CD4-positive, alpha-beta T cell treated with Interleukin-17A for 1 hour (primary cell): ENCODE measurements at regions not wholly inside any gene's neighbourhood (a gene's known extent, or its start where the extent isn't known, plus 50 kb on each side); places are given as distances from the start of the nearest gene placed in this dataset.
"Not testable (repeated sequence)": the region's sequence is repeated elsewhere in the genome, so short reads cannot be mapped to it uniquely, and the experiment has no call there.

ENCODE experiments used
- DNase-seq: peaks from one replicate; pipeline ENCODE4 v3.0.0-alpha.2; 2020

DNA sequence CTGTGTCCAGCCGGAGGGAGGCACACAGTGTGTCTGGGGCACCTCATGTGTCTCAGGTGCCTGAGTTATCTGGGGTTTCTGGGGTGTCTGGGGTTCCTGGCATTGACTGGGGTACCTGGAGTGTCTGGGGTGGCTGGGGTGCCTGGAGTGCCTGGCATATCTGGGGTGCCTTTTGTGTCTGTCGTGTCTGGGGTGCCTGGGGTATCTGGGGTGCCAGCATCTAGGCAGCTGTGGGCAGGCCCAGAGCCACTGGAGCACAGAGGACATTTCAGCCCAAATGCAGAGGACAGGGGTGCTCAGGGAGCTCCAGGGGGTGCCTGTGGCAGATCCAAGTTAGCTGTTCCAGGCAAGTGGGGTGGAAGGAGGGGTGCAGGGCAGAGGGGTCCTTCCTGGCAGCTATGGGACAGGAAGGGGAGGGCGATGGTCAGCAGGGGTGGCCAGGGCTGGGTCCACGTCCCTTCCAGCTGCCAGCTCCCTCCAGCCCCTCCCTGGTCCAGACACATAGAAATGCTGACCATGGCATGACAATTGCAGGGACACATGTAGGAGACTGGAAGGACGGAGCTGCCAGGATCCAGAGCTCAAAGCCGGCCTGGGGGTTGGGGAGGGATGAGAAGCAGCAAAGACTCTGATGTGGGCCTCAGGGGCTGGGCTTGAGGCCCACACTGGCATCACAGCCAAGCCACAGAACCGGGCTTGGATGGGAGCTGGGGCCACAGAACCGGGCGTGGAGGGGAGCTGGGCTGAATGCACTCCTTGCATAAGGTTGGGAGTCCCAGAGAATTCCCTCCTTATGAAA lies 133.0 kb downstream of the BRD1 start:
- DNase-seq, result no peak

- no peak for DNase-seq
Observed at GRCh38 chr22:49693848-49694247, 133.8 kb downstream of the BRD1 start.

DNA sequence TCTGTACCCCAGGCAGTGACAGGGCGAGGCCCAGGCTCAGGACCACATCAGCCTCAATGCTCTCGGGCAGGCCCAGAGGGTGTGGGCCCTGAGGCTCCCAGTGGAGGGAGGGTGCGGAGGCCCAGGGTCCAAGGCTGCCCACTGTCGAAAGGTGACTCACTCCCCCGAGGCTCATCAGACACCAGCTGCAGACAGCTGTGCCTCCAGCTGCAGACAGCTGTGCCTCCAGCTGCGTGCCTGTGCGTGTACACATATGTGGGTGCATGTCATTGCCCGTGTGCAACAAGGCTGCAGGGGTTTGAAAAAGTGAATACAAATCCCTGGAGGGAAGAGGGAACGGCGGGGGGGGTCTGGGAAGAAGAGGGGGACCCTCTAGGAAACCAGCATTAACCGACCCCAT lies 134.3 kb downstream of the BRD1 start:
- DNase-seq, result no peak

DNA sequence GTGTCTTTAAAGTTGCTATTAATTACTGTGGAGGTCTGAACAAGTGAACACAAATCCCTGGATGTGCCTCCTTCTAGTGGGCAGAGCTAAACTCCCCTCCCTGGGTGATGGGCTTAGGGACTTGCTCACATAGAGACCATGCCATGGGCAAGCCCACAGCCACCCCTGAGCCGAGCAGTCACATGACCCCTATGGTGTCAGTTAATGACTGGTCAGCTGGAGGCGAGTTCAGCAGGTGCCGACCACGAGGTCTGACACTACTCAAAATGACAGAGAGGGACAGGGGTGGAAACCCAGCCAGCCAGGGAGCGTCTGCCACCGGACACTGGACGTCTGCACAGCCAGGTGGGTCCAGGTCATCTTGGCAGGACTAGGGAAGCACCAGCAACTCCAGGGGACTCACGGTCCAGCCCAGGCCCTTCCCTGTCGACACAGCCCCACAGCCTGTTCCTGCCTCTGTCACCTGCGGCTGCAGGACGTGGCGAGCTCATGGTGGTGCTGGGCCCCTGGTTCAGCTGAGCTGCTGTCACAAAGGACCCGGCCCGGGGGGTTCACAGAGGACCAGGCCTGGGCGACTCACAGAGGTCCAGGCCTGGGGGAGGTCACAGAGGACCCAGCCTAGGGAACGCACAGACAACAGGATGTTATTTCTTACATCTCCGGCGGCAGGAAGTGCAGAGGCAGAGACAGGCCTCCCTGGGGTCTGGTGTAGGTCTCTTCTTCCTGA lies 135.0 kb downstream of the BRD1 start:
- no peak for DNase-seq

GRCh38 chr22:49691256-49691655 lies 136.4 kb downstream of the BRD1 start:
- DNase-seq, result no peak

- DNase-seq, result no peak
Observed at GRCh38 chr22:49690454-49690853, 137.2 kb downstream of the BRD1 start.

- no peak for DNase-seq
Observed at GRCh38 chr22:49689858-49690257, 137.8 kb downstream of the BRD1 start.

DNA sequence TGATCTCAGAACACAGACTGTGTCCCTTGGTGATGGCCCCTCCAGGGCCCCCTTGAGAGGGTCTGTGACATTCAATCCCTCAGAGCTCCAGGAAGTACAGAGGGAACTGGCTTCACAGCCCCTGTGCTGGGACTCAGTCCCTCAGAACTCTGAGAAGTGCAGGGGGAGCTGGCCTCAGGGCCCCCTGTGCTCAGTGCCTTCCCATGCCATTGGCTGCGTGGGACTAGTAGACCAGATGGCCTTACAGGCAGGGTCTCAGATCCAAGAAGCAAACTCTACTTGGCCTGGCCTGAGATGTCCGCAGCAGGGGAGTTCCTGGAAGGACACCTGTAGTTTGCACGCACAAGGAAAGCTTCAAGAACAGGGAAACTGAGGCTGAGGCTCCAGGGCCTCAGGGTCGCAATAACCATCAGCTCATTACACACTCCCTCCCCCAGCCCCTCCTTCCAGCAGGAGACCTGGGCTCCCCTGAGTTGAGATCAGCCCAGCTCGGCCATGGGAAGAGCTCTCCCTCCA lies 138.4 kb downstream of the BRD1 start:
- no peak for DNase-seq

DNA sequence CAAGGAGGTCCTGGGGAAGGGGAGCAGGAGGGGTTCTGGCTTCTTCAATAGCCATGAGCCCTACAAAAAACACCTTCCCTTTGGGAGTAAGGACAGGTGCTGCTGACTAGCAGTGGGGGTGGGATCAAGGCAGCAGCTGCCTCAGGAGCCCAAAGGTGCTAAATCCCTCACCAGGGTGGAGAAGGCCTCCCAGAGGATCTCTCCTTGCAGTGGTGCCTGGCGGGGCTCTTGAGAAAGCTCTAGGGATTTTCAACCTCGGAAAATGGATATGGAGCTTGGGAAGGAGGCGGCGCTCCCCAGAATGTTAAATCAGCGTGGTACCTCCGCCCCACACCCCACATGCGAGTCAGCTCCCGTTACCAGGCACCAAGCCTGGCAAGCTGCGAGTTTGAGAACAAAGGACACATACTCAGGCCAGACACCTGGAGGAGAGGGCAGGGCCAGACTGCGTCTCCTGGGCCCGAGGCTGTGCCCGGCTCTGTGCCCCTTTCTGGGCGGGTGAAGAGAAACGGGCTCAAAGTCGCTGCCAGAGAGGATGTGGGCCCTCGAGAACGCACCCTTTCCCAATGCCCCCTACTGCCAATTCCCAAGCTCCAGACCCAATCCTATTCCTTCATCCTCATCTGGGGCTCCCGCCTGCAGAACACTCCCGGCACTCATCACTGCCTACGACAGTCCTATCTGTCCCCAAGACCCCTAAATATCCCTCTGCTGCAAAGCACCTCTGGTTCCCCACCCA lies 139.0 kb downstream of the BRD1 start:
- DNase-seq, result no peak

DNA sequence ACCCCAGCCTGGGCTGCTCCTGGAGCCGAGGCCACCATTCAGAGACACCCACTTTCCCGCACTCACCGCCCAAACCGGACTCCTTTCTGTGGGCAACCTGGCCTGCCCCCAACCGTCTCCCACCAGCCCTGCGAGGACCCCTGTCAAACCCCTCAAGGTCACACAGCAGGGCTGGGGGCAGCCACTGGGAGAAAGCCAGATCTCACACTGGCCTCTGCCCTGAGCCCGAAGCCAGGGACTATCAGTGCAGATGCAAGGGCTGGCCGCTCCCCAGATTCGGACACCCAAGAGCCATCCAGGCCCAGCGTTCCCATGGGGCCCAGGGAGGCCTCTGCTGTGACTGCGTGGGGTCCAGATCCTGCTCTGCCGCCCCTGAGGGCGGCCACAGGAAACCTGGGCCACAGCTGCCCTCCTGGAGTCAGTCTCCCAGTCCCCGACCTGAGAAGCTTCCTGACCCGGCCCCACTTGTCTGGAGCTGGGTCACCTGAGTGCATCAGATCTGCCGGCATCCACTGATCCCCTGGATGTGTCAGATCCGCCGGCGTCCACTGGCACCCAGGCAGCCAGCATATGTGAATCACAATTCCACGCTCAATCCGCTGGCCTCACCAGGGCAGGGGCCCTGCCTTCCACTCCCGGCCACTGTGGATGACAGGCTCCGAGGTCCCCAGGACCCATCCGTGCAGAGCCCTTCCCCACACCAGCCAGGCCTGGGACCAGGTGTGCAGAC lies 139.7 kb downstream of the BRD1 start:
- DNase-seq, result no peak

GRCh38 chr22:49687333-49687732 lies 140.3 kb downstream of the BRD1 start:
- no peak for DNase-seq

DNA sequence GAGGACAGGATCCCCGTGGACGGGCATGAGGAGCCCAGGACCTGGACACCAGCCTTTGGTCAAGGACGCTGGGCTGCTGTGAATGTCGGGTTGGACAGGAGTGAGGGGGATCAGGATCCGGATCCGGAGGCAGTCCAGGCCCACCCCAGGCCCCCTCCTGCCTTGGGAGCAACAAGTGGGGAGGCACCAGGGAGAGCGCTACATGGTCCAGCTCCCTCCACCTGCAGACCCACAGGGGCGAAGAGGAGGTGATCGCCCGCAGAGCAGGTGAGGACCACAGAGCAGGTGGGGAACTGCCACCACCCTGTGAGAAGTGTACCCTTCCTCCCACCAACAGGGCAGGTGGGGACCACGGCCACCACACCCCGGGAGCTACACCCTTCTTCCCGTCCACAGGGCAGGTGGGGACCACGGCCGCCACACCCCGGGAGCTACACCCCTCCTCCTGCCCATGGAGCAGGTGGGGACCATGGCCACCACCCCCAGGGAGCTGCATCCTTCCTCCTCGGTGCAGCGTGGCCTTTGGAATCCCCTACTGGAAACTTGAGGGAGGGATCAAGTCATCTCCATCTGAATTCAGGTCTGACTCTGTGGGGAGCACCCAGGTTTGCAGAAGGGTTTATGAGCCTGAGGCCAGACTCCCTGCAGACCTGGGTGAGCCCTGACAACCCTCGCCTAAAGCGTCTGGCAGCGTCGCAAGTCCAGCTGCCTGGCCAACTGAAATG lies 141.0 kb downstream of the BRD1 start:
- no peak for DNase-seq

DNA sequence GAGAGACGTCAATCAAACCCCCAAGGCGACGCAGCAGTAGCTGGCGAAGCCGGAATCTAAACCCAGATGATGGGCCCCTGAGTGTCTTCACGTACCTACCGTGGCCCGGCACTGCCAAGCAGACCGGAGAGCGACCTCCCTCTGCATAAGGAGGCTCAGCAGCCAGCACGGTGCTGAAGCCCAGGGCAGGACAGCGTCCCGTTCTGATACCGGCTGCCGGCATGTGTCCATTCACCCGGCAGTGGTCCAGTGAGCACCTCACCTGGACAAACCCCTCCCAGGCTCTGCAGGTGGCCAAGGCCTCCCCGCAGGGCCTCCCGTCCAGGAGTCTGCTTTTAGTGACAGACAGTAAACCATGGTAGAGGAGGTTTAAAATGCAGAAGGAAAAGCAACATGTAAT lies 142.0 kb downstream of the BRD1 start:
- no peak for DNase-seq

GRCh38 chr22:49685116-49685515 lies 142.6 kb downstream of the BRD1 start:
- DNase-seq, result no peak

DNA sequence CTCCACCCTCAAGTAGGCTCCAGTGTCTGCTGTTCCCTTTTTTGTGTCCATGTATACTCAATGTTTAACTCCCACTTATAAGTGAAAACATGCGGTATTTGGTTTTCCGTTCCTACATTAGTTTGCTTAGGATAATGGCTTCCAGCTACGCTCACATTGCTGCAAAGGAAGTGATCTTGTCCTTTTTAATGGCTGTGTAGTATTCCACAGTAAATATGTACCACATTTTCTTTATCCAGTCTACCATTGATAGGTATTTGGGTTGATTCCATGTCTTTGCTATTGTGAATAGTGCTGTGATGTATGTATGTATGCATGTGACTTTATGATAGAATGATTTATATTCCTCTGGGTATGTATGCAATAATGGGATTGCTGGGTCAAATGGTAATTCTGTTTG lies 144.6 kb downstream of the BRD1 start:
- DNase-seq, result no peak

- DNase-seq, result not testable (repeated sequence)
Observed at GRCh38 chr22:49680819-49681218, 146.9 kb downstream of the BRD1 start.

GRCh38 chr22:49678842-49679170 lies 148.9 kb downstream of the BRD1 start:
- no peak for DNase-seq

DNA sequence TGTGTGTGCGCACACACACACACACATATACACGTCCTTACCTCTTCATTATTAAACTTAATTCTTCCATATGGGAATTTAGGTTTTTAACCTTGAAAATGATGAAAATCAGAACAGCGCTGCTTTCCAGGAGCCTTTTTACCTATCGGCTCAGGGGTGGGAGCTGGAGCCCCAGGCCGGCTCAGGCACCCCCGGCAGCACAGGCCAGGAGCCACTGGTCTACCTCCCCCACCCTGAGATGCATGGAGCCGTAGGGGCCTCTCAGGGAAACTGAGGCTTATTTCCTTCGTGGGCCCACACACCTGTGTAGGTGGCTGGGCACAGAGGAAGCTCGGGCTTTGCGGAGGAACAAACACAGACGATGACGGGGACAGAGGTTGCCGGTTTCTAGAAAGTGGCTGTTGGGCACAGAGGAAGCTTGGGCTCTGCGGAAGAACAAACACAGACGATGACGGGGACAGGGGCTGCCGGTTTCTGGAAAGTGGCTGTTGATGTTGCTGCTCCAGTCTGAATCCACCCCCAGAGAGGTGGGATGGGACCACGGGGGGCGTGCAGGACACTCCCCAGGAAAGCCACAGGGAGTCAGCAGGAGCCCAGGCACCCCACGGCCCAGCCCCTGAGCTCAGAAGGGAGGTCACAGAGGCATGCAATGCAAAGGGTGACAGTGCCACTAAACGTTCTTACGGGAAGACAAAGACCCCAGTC lies 149.4 kb downstream of the BRD1 start:
- no peak for DNase-seq

- DNase-seq, result no peak
Observed at GRCh38 chr22:49677495-49677889, 150.2 kb downstream of the BRD1 start.

- DNase-seq, result no peak
Observed at GRCh38 chr22:49676783-49677494, 150.7 kb downstream of the BRD1 start.

GRCh38 chr22:49676230-49676629 lies 151.4 kb downstream of the BRD1 start:
- DNase-seq, result no peak
